ENCODE measurements at regions not wholly inside any gene's neighbourhood (a gene's known extent, or its start where the extent isn't known, plus 50 kb on each side); places are given as distances from the start of the nearest gene placed in this dataset.

DNA sequence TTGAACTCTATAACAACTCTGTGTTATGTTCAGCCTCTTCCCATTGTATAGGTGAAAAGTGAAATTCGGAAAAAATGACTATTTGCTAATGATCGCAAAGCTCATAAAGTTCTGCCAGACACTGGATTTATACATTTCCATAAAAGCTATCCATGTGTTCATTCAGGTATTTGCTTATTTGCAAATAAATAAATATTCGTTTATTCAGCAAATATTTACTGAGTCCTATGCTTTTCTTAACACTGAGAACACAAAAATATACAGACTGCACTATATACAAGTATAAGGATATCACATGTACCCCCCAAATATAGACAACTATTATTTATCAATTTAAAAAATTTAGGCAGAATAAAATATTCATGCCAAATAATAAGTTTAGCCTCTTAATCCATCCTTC is 63.2 kb upstream of the ATP8B1 start:
- no peak for DNase-seq

DNA sequence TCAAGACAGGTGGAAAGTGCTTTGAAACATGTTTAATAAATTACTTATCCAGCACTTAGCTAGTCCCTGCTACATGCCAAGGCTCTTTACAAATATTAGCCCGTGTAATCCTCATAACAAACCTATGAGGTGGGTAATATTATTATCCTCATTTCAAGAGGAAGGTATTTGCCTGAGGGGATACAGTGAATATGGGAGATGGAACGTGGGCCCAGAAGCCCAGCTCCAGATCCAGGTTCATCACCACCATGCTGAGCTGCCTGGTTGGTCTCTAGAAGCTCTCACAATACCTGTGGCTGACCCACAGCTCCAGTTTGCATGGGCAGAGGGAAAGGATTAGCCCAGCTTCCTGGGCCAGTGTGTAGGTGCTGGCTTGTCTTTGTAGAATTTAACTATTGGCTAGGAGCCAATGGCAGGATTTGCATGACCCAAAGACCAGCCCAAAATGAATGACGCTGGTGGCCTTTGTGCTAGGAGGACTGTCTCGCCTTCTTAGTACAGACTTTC is 61.6 kb upstream of the ATP8B1 start:
- no peak for DNase-seq

DNA sequence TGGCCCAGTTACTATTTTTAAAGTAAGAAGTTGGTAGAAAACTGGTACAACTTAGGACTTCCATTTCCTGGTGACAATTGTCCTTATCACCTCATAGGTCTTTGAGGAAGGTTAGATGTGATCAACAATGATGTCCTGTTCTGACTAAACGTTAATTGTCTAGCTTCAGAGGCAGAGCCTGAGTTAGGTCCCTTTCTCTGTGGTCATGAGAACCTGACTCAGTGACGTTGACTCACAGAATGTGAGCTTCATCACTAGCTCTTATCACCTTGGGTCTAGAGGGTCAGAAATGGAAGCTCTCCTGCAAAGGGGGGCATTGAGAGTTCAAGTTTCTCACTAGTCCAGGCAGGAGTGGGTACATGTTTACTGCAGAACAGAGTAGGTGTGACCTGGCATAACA is 60.6 kb upstream of the ATP8B1 start:
- DNase-seq: no peak

DNA sequence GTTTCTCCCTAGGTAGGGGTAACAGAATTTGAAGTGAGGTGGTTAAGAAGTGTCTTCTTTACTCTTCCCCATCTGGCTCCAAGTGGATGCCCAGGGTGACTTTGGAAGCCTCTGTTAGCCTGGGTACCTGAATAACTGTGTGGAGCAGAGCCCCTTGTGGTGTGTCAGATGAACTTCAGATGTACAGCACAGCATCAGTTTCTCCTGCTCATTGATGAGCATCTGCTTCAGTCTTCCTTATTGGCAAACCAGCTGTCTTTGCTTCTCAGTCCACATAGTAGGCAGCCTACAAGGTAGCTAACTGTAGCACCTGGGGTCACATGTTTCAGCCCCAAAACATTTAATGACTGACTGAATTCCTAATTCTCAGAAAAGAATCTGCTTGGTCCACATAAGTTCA is 56.2 kb upstream of the ATP8B1 start:
- DNase-seq: no peak

DNA sequence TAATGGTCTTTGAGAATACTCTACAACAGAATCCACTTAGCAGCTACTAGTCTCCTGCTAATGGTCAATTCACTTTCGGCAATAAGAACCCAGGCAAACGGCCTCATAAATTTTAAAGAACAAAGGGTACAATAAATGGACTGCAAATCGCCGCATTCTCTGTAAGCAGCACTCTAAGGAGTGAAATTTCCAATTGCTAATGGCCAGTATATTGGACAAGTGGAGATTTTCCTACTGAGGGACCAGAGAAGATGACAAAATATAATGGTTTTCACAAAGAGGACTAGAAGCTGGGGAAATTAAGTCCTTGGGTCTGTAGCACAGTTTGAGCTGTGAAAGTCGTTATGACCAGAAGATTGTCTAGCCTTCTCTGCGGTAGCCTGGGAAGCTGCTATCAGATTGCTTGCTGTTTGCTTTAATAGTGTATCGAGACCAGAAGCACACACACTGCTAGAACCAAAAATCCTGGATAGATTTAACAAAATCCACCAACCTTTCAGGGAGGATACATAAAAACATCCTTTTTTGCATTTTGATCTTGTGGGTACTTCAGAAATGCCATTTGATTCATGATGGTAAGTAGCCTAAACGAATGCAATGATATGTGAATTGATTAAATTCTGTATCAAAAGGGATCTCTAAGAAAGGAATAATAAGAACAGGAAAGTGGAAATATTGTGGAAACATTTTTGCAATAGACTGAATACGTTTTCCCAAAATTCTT is 53.6 kb upstream of the ATP8B1 start:
- no peak for DNase-seq

DNA sequence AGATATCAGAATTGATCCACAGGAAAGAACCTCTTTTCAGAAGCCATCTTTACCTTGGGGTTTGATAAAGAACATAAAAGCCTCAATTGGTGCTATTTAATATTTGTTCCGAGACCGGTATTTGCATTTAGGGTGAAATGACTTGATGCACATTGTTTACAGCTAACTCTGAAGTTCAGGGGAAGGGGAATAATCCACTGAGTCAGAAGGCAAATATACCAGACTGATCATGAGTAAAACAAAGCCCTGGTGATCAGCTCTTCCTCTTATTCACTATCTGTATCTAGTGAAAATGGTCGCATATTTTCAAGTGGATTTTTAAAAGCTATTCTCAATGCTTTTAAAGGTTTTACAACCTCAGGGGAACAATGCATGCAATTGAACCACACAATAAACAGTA is 53.0 kb upstream of the ATP8B1 start:
- no peak for DNase-seq

DNA sequence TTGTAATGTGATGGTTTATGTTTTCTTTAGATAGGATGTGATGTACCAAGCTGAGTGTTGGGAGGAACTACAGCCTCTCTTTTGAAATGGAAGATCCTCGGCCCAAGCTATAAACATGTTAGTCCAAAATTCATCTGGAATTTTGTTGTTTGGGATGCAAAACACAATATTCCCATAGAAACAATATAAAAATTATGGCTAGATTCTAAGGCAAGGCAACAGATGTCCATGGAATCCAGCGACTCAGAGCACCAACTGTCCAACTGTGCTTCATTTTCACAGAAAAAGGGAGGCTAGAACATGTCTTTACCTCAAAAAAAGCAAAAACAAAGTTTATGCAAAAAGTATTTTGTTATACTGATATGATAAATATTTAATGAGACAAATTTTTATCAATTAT is 52.4 kb upstream of the ATP8B1 start:
- DNase-seq: no peak

DNA sequence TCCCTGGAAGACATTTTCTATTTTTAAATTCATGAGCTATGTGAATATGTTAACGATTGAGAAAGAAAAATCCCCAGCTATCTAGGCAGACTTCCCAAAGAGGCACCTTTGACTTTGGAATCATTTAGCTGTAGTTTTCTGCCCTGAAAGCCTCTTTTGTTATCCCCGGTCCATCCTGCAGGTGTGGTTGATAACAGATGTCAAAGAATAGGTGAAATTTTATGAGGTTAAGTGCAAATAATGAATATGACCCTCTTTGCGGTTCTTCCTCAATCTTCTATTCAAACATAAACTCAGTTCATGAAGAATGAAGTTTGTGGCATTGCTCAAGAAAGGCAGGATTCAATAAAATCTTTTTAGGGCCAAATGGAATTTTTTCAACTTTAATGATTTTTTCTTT is 51.6 kb upstream of the ATP8B1 start:
- DNase-seq: no peak

DNA sequence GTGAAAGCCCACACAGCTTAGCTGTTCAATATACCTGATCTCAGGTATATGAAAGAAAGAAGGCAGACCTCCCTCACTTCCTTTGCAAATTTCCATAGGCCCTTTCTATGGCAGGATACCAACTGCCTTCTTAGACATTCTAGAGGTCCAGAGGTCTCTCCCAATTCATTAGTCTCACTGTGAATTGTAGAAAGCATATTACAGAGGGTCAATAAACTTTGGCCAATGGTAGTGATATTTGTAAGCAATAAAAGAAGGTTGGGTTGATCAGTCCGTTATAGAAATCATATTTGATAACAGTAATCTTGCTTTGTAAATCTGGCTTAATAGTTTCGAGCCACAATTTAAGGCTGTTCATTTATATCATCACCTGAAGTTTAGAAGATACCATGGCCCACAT is 50.7 kb upstream of the ATP8B1 start:
- DNase-seq: no peak

DNA sequence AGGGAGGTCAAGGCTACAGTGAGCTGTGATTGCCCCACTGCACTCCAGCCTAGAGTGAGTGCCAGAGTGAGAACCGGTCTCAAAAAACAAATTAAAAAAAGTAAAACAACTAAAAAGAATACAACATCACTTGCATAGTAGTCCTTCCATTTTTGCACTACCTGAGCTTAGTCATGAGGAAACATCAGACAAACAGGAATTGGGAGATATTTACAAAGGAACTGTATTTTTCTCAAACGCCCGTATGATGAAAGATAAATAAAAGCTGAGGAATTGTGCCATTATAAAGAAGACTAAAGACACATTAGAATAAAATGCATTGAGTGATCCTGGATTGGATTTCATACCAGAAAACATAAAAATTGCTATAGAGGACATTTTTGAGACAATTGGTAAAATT is 50.0 kb upstream of the ATP8B1 start:
- no peak for DNase-seq
